Endothelial cell of umbilical vein (primary cell): ENCODE measurements at regions not wholly inside any gene's neighbourhood (a gene's known extent, or its start where the extent isn't known, plus 50 kb on each side); places are given as distances from the start of the nearest gene placed in this dataset.

Experiments
- BruUV-seq: library from RNA; stranded (reverse); fragments of 400-500 nt; replicated peaks from 2 replicates; lab custom pipeline; 2021; lab: Mats Ljungman, UMichigan
- CTCF ChIA-PET: fragments of 300-600, 350-600 bp; sonication (Branson Sonifier 250); formaldehyde crosslinking; loops from one replicate; lab custom pipeline; 2021; ENCODE audit warnings: antibody characterized with exemption, inconsistent platforms; lab: Charles Lee
- POLR2A ChIA-PET: fragments of 300-600, 350-600 bp; sonication (Branson Sonifier 250); formaldehyde crosslinking; loops from one replicate; lab custom pipeline; 2021; ENCODE audit warnings: antibody characterized with exemption, inconsistent platforms; lab: Charles Lee
- DNase-seq: peaks from one replicate; pipeline ENCODE4 v3.0.0-alpha.2; 2011; ENCODE audit warnings: low read depth, low spot score
- FAIRE-seq: peaks from 2 replicates; lab custom pipeline; 2011; peaks lifted over from hg19 to GRCh38; lab: Jason Lieb, UNC
- H2AFZ ChIP-seq: 2 replicates; pipeline ENCODE4 v1.6.0; 2012; ENCODE audit warnings: low read depth, low read length, control low read depth, inconsistent platforms
- H3K27ac ChIP-seq: 2 replicates; pipeline ENCODE4 v1.5.1; 2011; ENCODE audit warnings: low read depth, mild to moderate bottlenecking, control low read depth, low read length, moderate library complexity; ENCODE audit not compliant: insufficient read depth
- H3K27me3 ChIP-seq, 2 experiments: 2 replicates each; pipeline versions ENCODE4 v1.6.0 to v1.6.1; 2011; ENCODE audit warnings: low read length in 2 of 2, mixed read lengths in 1 of 2; ENCODE audit not compliant: control insufficient read depth in 2 of 2, insufficient read depth in 2 of 2
- H3K36me3 ChIP-seq, 2 experiments: 2 replicates in 1 of 2; 3 replicates in 1 of 2; pipeline ENCODE4 v1.5.1; 2011; ENCODE audit warnings: low read length in 2 of 2, mild to moderate bottlenecking in 1 of 2, moderate library complexity in 1 of 2; ENCODE audit not compliant: control insufficient read depth in 2 of 2, insufficient read depth in 2 of 2; ENCODE audit errors: extremely low read depth in 1 of 2
- H3K4me1 ChIP-seq: 3 replicates; pipeline ENCODE4 v1.5.1; 2011; ENCODE audit warnings: mild to moderate bottlenecking, low read length; ENCODE audit not compliant: control insufficient read depth, insufficient read depth; ENCODE audit errors: extremely low read depth
- H3K4me2 ChIP-seq: 2 replicates; pipeline ENCODE4 v1.6.1; 2011; ENCODE audit warnings: low read length, control low read depth, mixed read lengths; ENCODE audit not compliant: insufficient read depth
- H3K4me3 ChIP-seq, 3 experiments: fragments of 200-600 bp in 1 of 3; sonication (generic), shearing (Covaris generic) in 1 of 3; replicated peaks in 1 of 3; 2 replicates each; pipeline ENCODE4 v1.5.1; 2011 to 2016; ENCODE audit warnings: control low read depth in 3 of 3, low read length in 3 of 3, mild to moderate bottlenecking in 2 of 3, inconsistent platforms in 1 of 3, low read depth in 1 of 3, moderate library complexity in 1 of 3; ENCODE audit not compliant: insufficient read depth in 1 of 3
- H3K79me2 ChIP-seq: 2 replicates; pipeline ENCODE4 v1.6.0; 2012; ENCODE audit warnings: low read length, inconsistent platforms; ENCODE audit not compliant: control insufficient read depth, insufficient read depth
- H3K9ac ChIP-seq: replicated peaks from 2 replicates; pipeline ENCODE3; 2011; ENCODE audit warnings: low read length, control low read depth; ENCODE audit not compliant: insufficient read depth; ENCODE audit errors: extremely low read depth
- H3K9me1 ChIP-seq: replicated peaks from 3 replicates; pipeline ENCODE4 v1.6.0; 2011; ENCODE audit warnings: mild to moderate bottlenecking, low read length; ENCODE audit not compliant: control insufficient read depth, insufficient read depth; ENCODE audit errors: extremely low read depth
- H3K9me3 ChIP-seq: replicated peaks from 2 replicates; pipeline ENCODE4 v1.5.1; 2012; ENCODE audit warnings: low read length, inconsistent platforms; ENCODE audit not compliant: control insufficient read depth, insufficient read depth
- H4K20me1 ChIP-seq: replicated peaks from 2 replicates; pipeline ENCODE3; 2011; ENCODE audit warnings: mild to moderate bottlenecking, low read length; ENCODE audit not compliant: control insufficient read depth, insufficient read depth; ENCODE audit errors: extremely low read depth
- CTCF ChIP-seq, 2 donors: IDR thresholded peaks; 1 replicate in 1 of 2; 2 replicates in 1 of 2; pipeline ENCODE4 v1.5.1; 2011; ENCODE audit warnings: low read length in 2 of 2, mild to moderate bottlenecking in 2 of 2, moderate library complexity in 2 of 2, control low read depth in 1 of 2, inconsistent platforms in 1 of 2, low read depth in 1 of 2; ENCODE audit not compliant: insufficient read depth in 1 of 2; ENCODE audit errors: extremely low read depth in 1 of 2
- EZH2 ChIP-seq: IDR thresholded peaks from 2 replicates; pipeline ENCODE4 v1.6.1; 2012; ENCODE audit warnings: borderline replicate concordance, low read depth, mild to moderate bottlenecking, moderate library complexity, low read length, inconsistent platforms; ENCODE audit not compliant: severe bottlenecking
- FOS ChIP-seq: IDR thresholded peaks from 2 replicates; pipeline ENCODE4 v1.6.1; 2011; ENCODE audit warnings: mild to moderate bottlenecking, low read length, moderate library complexity, borderline replicate concordance; ENCODE audit not compliant: insufficient read depth
- GATA2 ChIP-seq: IDR thresholded peaks from 2 replicates; pipeline ENCODE4 v1.7.0; 2011; ENCODE audit warnings: low read depth, mild to moderate bottlenecking, moderate library complexity, mixed read lengths, low read length; ENCODE audit not compliant: insufficient read length, insufficient read depth
- JUN ChIP-seq: IDR thresholded peaks from 2 replicates; pipeline ENCODE4 v1.6.1; 2011; ENCODE audit warnings: borderline replicate concordance, low read depth; ENCODE audit not compliant: insufficient read length, insufficient read depth
- MAX ChIP-seq: IDR thresholded peaks from 2 replicates; pipeline ENCODE4 v1.6.1; 2011; ENCODE audit not compliant: insufficient read depth, insufficient read length
- MYC ChIP-seq: IDR thresholded peaks from one replicate; pipeline ENCODE4 v1.6.1; 2011; ENCODE audit warnings: mild to moderate bottlenecking, low read depth, low read length
- POLR2A ChIP-seq: IDR thresholded peaks from 2 replicates; pipeline ENCODE4 v1.6.1; 2012; ENCODE audit warnings: low read depth, mild to moderate bottlenecking, control low read depth, low read length
- POLR2AphosphoS5 ChIP-seq: IDR thresholded peaks from 2 replicates; pipeline ENCODE4 v1.6.1; 2012; ENCODE audit warnings: low read depth, mild to moderate bottlenecking, control low read depth, low read length, moderate library complexity; ENCODE audit not compliant: insufficient read depth
- dilution Hi-C: fragments of 300-500 bp; cut with MboI; formaldehyde crosslinking; loops from one replicate; pipeline ENCODE4 v1.15.0; 2019; ENCODE audit warnings: low sequenced_read_pairs; ENCODE audit not compliant: extremely low pct_ligation_motif_present
- intact Hi-C: fragments of 100-400 bp; cut with micrococcal nuclease; formaldehyde crosslinking; loops from one replicate; pipeline ENCODE4 v1.10.0; 2022

- BruUV-seq, result no TSS peak
- FAIRE-seq (no peak), DNase-seq (no peak)
- Histone ChIP-seq H3K9ac (no peak overlapping the region), H3K36me3 (no peaks in the 10 kb centered on the region), H3K79me2 (no peaks in the 10 kb centered on the region), H3K4me3 (no peak overlapping the region), H2AFZ (no peak overlapping the region), H4K20me1 (no peaks in the 10 kb centered on the region), H3K9me1 (no peaks in the 10 kb centered on the region), H3K27ac (no peak overlapping the region), H3K4me2 (no peak overlapping the region), H3K4me1 (no peaks in the 10 kb centered on the region), H3K27me3 (no peaks in the 10 kb centered on the region), H3K9me3 (no peaks in the 10 kb centered on the region)
- TF ChIP-seq MAX, result no peak
- TF ChIP-seq POLR2A, result no peak
- TF ChIP-seq JUN, result no peak
- TF ChIP-seq CTCF (IDR thresholded peaks at IDR 0.05; ENCODE audit: extremely low read depth in 1 of 2, insufficient read depth in 1 of 2, low read depth in 1 of 2, low read length in 2 of 2), result no peak
- no peak for TF ChIP-seq GATA2
- TF ChIP-seq FOS, result no peak
- no peak for TF ChIP-seq MYC
- TF ChIP-seq EZH2, result no peak
- TF ChIP-seq POLR2AphosphoS5, result no peak
- ChIA-PET CTCF (no interaction called here), POLR2A (no interaction called here)
- dilution Hi-C loops (no loop called here), intact Hi-C loops (no loop called here)
Observed at GRCh38 chr20:21006611-21007010, 99.5 kb downstream of the LINC00237 start.
